MCF 10A (cell line): ENCODE measurements at regions not wholly inside any gene's neighbourhood (a gene's known extent, or its start where the extent isn't known, plus 50 kb on each side); places are given as distances from the start of the nearest gene placed in this dataset.
"Not testable (repeated sequence)": the region's sequence is repeated elsewhere in the genome, so short reads cannot be mapped to it uniquely, and the experiment has no call there.

Experiments used
- BruUV-seq: library from RNA; stranded (reverse); fragments of 400-500 nt; replicated peaks from 2 replicates; lab custom pipeline; 2021; lab: Mats Ljungman, UMichigan
- CTCF ChIA-PET: fragments of 300-600 bp; sonication (Branson Sonifier 250); formaldehyde crosslinking; extraction: SDS; loops from one replicate; lab custom pipeline; 2021; ENCODE audit warnings: antibody characterized with exemption, inconsistent platforms; lab: Yijun Ruan, JAX
- POLR2A ChIA-PET: fragments of 300-600, 350-650 bp; sonication (Branson Sonifier 250); formaldehyde crosslinking; extraction: SDS; loops from one replicate; lab custom pipeline; 2020; ENCODE audit warnings: antibody characterized with exemption, inconsistent platforms; lab: Yijun Ruan, JAX
- DNase-seq: peaks from one replicate; pipeline ENCODE4 v3.0.0-alpha.2; 2018; ENCODE audit not compliant: unreplicated experiment
- H3K27ac Mint-ChIP-seq: one replicate; pipeline ENCODE4 v1.8.0; 2022; ENCODE audit warnings: mild to moderate bottlenecking, low read depth, mixed read lengths; ENCODE audit not compliant: unreplicated experiment
- H3K27me3 Mint-ChIP-seq: one replicate; pipeline ENCODE4 v1.8.0; 2022; ENCODE audit warnings: mixed read lengths; ENCODE audit not compliant: insufficient read depth, unreplicated experiment
- H3K36me3 Mint-ChIP-seq: one replicate; pipeline ENCODE4 v1.8.0; 2022; ENCODE audit warnings: mild to moderate bottlenecking, moderate library complexity, mixed read lengths; ENCODE audit not compliant: insufficient read depth, unreplicated experiment
- H3K4me1 Mint-ChIP-seq: one replicate; pipeline ENCODE4 v1.8.0; 2022; ENCODE audit warnings: mixed read lengths; ENCODE audit not compliant: insufficient read depth, unreplicated experiment
- H3K4me3 Mint-ChIP-seq: one replicate; pipeline ENCODE4 v1.8.0; 2022; ENCODE audit warnings: mild to moderate bottlenecking, moderate library complexity, mixed read lengths; ENCODE audit not compliant: unreplicated experiment
- H3K9me3 Mint-ChIP-seq: one replicate; pipeline ENCODE4 v1.8.0; 2022; ENCODE audit warnings: mixed read lengths; ENCODE audit not compliant: unreplicated experiment
- CTCF ChIP-seq: fragments of 200-600 bp; IDR thresholded peaks from one replicate; pipeline ENCODE4 v1.8.0; 2022; ENCODE audit warnings: antibody characterized with exemption, mild to moderate bottlenecking; ENCODE audit not compliant: unreplicated experiment
- intact Hi-C: fragments of 100-400 bp; cut with micrococcal nuclease; formaldehyde crosslinking; loops from 2 replicates; pipeline ENCODE4 v1.14.1; 2022

GRCh38 chr4:189843413-189844009 lies 97.2 kb upstream of the FRG1 start:
- no peak overlapping the region for H3K4me3 Mint-ChIP-seq
- CTCF ChIA-PET, result no interaction called here
- H3K4me1 Mint-ChIP-seq, result no peaks in the 10 kb centered on the region
- POLR2A ChIA-PET, result no interaction called here
- H3K9me3 Mint-ChIP-seq, result peaks cover 17% of the 10 kb centered on the region
- H3K36me3 Mint-ChIP-seq, result no peaks in the 10 kb centered on the region
- intact Hi-C loops, result no loop called here
- H3K27ac Mint-ChIP-seq, result no peak overlapping the region
- no peak for TF ChIP-seq CTCF
- H3K27me3 Mint-ChIP-seq, result no peaks in the 10 kb centered on the region
- DNase-seq, result no peak
- BruUV-seq, result no TSS peak

- BruUV-seq, result no TSS peak
- no peak for TF ChIP-seq CTCF
- Mint-ChIP-seq H3K27ac (no peak overlapping the region), H3K4me1 (no peaks in the 10 kb centered on the region), H3K9me3 (peaks cover 17% of the 10 kb centered on the region), H3K36me3 (no peaks in the 10 kb centered on the region), H3K4me3 (no peak overlapping the region), H3K27me3 (no peaks in the 10 kb centered on the region)
- DNase-seq, result no peak
- ChIA-PET CTCF (no interaction called here), POLR2A (no interaction called here)
- intact Hi-C loops, result no loop called here
These were observed 95.4 kb upstream of the FRG1 start for GRCh38 chr4:189845145-189845846.

GRCh38 chr4:189846094-189846493 lies 94.6 kb upstream of the FRG1 start:
- POLR2A ChIA-PET, H3K4me1 Mint-ChIP-seq, H3K27me3 Mint-ChIP-seq, H3K36me3 Mint-ChIP-seq, DNase-seq, BruUV-seq, CTCF ChIA-PET, H3K4me3 Mint-ChIP-seq, H3K27ac Mint-ChIP-seq, intact Hi-C loops: not testable (repeated sequence)
- peaks cover 17% of the 10 kb centered on the region for H3K9me3 Mint-ChIP-seq

GRCh38 chr4:189846608-189847007 lies 94.1 kb upstream of the FRG1 start:
- H3K4me1 Mint-ChIP-seq, H3K27me3 Mint-ChIP-seq, H3K4me3 Mint-ChIP-seq, intact Hi-C loops, BruUV-seq, POLR2A ChIA-PET, H3K36me3 Mint-ChIP-seq, CTCF ChIA-PET, DNase-seq, H3K27ac Mint-ChIP-seq: not testable (repeated sequence)
- peaks cover 17% of the 10 kb centered on the region for H3K9me3 Mint-ChIP-seq

GRCh38 chr4:189848672-189849071 lies 92.0 kb upstream of the FRG1 start:
- DNase-seq, intact Hi-C loops, BruUV-seq, H3K4me1 Mint-ChIP-seq, H3K27ac Mint-ChIP-seq, H3K27me3 Mint-ChIP-seq, POLR2A ChIA-PET, CTCF ChIA-PET, H3K36me3 Mint-ChIP-seq, H3K4me3 Mint-ChIP-seq: not testable (repeated sequence)
- H3K9me3 Mint-ChIP-seq, result peaks cover 17% of the 10 kb centered on the region
